WERI-Rb-1 (cell line): ENCODE measurements at regions not wholly inside any gene's neighbourhood (a gene's known extent, or its start where the extent isn't known, plus 50 kb on each side); places are given as distances from the start of the nearest gene placed in this dataset.

Source experiments
- DNase-seq: peaks from one replicate; pipeline ENCODE4 v3.0.0-alpha.2; 2020
- H3K27ac ChIP-seq: fragments of 250-450 bp; sonication (Bioruptor Pico); 2 replicates; pipeline ENCODE4 v1.5.1; 2020; ENCODE audit warnings: mild to moderate bottlenecking, moderate library complexity
- H3K27me3 ChIP-seq: fragments of 250-450 bp; sonication (Bioruptor Pico); 2 replicates; pipeline ENCODE4 v1.5.1; 2021; ENCODE audit warnings: mild to moderate bottlenecking, low read depth, moderate library complexity; ENCODE audit not compliant: insufficient read depth, severe bottlenecking
- H3K36me3 ChIP-seq: fragments of 250-450 bp; sonication (Bioruptor Pico); 2 replicates; pipeline ENCODE4 v1.5.1; 2020; ENCODE audit warnings: mild to moderate bottlenecking, moderate library complexity
- H3K4me3 ChIP-seq: 2 replicates; pipeline ENCODE4 v1.5.1; 2011; ENCODE audit warnings: low read depth, mild to moderate bottlenecking, control low read depth, low read length
- H3K9me3 ChIP-seq: fragments of 250-450 bp; sonication (Bioruptor Pico); 2 replicates; pipeline ENCODE4 v1.5.1; 2021; ENCODE audit warnings: mild to moderate bottlenecking, moderate library complexity; ENCODE audit not compliant: severe bottlenecking
- CTCF ChIP-seq: IDR thresholded peaks from 2 replicates; pipeline ENCODE4 v1.5.1; 2011; ENCODE audit warnings: low read depth, mild to moderate bottlenecking, control low read depth, inconsistent platforms, low read length

- H3K27me3 ChIP-seq = no peaks in the 10 kb centered on the region
- no peaks in the 10 kb centered on the region for H3K9me3 ChIP-seq
- TF ChIP-seq CTCF = no peak
- H3K36me3 ChIP-seq = no peaks in the 10 kb centered on the region
- no peak for DNase-seq
- H3K27ac ChIP-seq = no peak overlapping the region
- no peak overlapping the region for H3K4me3 ChIP-seq
Measured at GRCh38 chr10:108582387-108582786, 1340.9 kb downstream of the XPNPEP1 start.

- no peaks in the 10 kb centered on the region for H3K27me3 ChIP-seq
- H3K9me3 ChIP-seq = no peaks in the 10 kb centered on the region
- TF ChIP-seq CTCF = no peak
- DNase-seq = no peak
- no peak overlapping the region for H3K27ac ChIP-seq
- no peak overlapping the region for H3K4me3 ChIP-seq
- no peaks in the 10 kb centered on the region for H3K36me3 ChIP-seq
Measured at GRCh38 chr10:108578258-108578657, 1345.1 kb downstream of the XPNPEP1 start.

GRCh38 chr10:108574233-108574632 lies 1349.1 kb downstream of the XPNPEP1 start:
- DNase-seq = no peak
- no peaks in the 10 kb centered on the region for H3K36me3 ChIP-seq
- no peak for TF ChIP-seq CTCF
- no peak overlapping the region for H3K27ac ChIP-seq
- no peak overlapping the region for H3K4me3 ChIP-seq
- no peaks in the 10 kb centered on the region for H3K9me3 ChIP-seq
- no peaks in the 10 kb centered on the region for H3K27me3 ChIP-seq

GRCh38 chr10:108568824-108569223 lies 1354.5 kb downstream of the XPNPEP1 start:
- Histone ChIP-seq H3K36me3 (no peaks in the 10 kb centered on the region), H3K27ac (no peak overlapping the region), H3K9me3 (no peaks in the 10 kb centered on the region), H3K27me3 (no peaks in the 10 kb centered on the region), H3K4me3 (no peak overlapping the region)
- no peak for TF ChIP-seq CTCF
- DNase-seq = no peak

- Histone ChIP-seq H3K27ac (no peak overlapping the region), H3K9me3 (no peaks in the 10 kb centered on the region), H3K4me3 (no peak overlapping the region), H3K36me3 (no peaks in the 10 kb centered on the region), H3K27me3 (no peaks in the 10 kb centered on the region)
- TF ChIP-seq CTCF = no peak
- no peak for DNase-seq
Measured at GRCh38 chr10:108567899-108568752, 1355.2 kb downstream of the XPNPEP1 start.
